ENCODE measurements at regions not wholly inside any gene's neighbourhood (a gene's known extent, or its start where the extent isn't known, plus 50 kb on each side); places are given as distances from the start of the nearest gene placed in this dataset.

GRCh38 chr1:207971331-207972219 is 60.6 kb upstream of the CD34 start:
- no peak overlapping the region for H3K27ac ChIP-seq
- POLR2A ChIA-PET (ENCODE audit: low non-redundant PET) = no interaction called here
- DNase-seq (ENCODE audit: low spot score) = no peak
- CTCF ChIA-PET = interaction anchor here (0.5 kb wide), 1 partner anchor 11 kb away, joined by 4 read pairs; no protein-coding TSS in a partner anchor
- no peak for TF ChIP-seq CTCF (conservative IDR thresholded peaks at IDR 0.05; ENCODE audit: low read depth)

- DNase-seq (ENCODE audit: low spot score) = no peak
- CTCF ChIA-PET = interaction anchor here (1.2 to 2.0 kb wide), 3 partner anchors 27 to 85 kb away, joined by 6 to 8 read pairs (median 7); no protein-coding TSS in a partner anchor
- no peak for TF ChIP-seq CTCF (conservative IDR thresholded peaks at IDR 0.05; ENCODE audit: low read depth)
- POLR2A ChIA-PET (ENCODE audit: low non-redundant PET) = no interaction called here
- no peak overlapping the region for H3K27ac ChIP-seq
These were observed 59.7 kb upstream of the CD34 start for GRCh38 chr1:207970329-207971233.

GRCh38 chr1:207969528-207969927 is 58.6 kb upstream of the CD34 start:
- DNase-seq (ENCODE audit: low spot score) = no peak
- no peak overlapping the region for H3K27ac ChIP-seq
- no peak for TF ChIP-seq CTCF (conservative IDR thresholded peaks at IDR 0.05; ENCODE audit: low read depth)
- POLR2A ChIA-PET (ENCODE audit: low non-redundant PET) = no interaction called here
- CTCF ChIA-PET = interaction anchor here (0.6 to 2.0 kb wide), 3 partner anchors 28 to 73 kb away, joined by 3 to 8 read pairs (median 6); no protein-coding TSS in a partner anchor

GRCh38 chr1:207968521-207969009 is 57.6 kb upstream of the CD34 start:
- ChIA-PET POLR2A (ENCODE audit: low non-redundant PET) (no interaction called here), CTCF (interaction anchor here (0.8 to 2.0 kb wide), 2 partner anchors 72 to 389 kb away, joined by 3 to 8 read pairs; no protein-coding TSS in a partner anchor)
- H3K27ac ChIP-seq = no peak overlapping the region
- DNase-seq (ENCODE audit: low spot score) = no peak
- TF ChIP-seq CTCF (conservative IDR thresholded peaks at IDR 0.05; ENCODE audit: low read depth) = no peak

- TF ChIP-seq CTCF (conservative IDR thresholded peaks at IDR 0.05; ENCODE audit: low read depth) = no peak
- H3K27ac ChIP-seq = no peak overlapping the region
- ChIA-PET POLR2A (ENCODE audit: low non-redundant PET) (no interaction called here), CTCF (no interaction called here)
- DNase-seq (ENCODE audit: low spot score) = no peak
These were observed 56.8 kb upstream of the CD34 start for GRCh38 chr1:207967703-207968102.

- CTCF ChIA-PET = no interaction called here
- H3K27ac ChIP-seq = no peak overlapping the region
- no peak for TF ChIP-seq CTCF (conservative IDR thresholded peaks at IDR 0.05; ENCODE audit: low read depth)
- POLR2A ChIA-PET (ENCODE audit: low non-redundant PET) = no interaction called here
- DNase-seq (ENCODE audit: low spot score) = no peak
These were observed 55.6 kb upstream of the CD34 start for GRCh38 chr1:207966521-207966920.
